Progenitor cell of endocrine pancreas (in vitro differentiated cells): ENCODE measurements at regions not wholly inside any gene's neighbourhood (a gene's known extent, or its start where the extent isn't known, plus 50 kb on each side); places are given as distances from the start of the nearest gene placed in this dataset.

ENCODE experiments used
- DNase-seq: peaks from one replicate; pipeline ENCODE4 v3.0.0; 2021; ENCODE audit warnings: low spot score; ENCODE audit not compliant: unreplicated experiment
- H3K27ac Mint-ChIP-seq: 2 replicates; pipeline ENCODE4 v1.8.0; 2021; ENCODE audit warnings: mild to moderate bottlenecking, moderate library complexity, mixed read lengths
- H3K27me3 Mint-ChIP-seq: 2 replicates; pipeline ENCODE4 v1.8.0; 2021; ENCODE audit warnings: mixed read lengths
- H3K36me3 Mint-ChIP-seq: 2 replicates; pipeline ENCODE4 v1.8.0; 2022; ENCODE audit warnings: mixed read lengths; ENCODE audit not compliant: insufficient read depth
- H3K4me1 Mint-ChIP-seq: 2 replicates; pipeline ENCODE4 v1.8.0; 2021; ENCODE audit warnings: low read depth, mixed read lengths
- H3K4me3 Mint-ChIP-seq: 2 replicates; pipeline ENCODE4 v1.8.0; 2021; ENCODE audit warnings: low read depth, mild to moderate bottlenecking, moderate library complexity, mixed read lengths
- H3K9me3 Mint-ChIP-seq: 2 replicates; pipeline ENCODE4 v1.8.0; 2021; ENCODE audit warnings: low read depth, mixed read lengths
- CTCF ChIP-seq: fragments of 200-600 bp; sonication (generic); IDR thresholded peaks from one replicate; pipeline ENCODE4 v1.5.0; 2021; ENCODE audit warnings: antibody characterized with exemption, mild to moderate bottlenecking; ENCODE audit not compliant: unreplicated experiment

DNA sequence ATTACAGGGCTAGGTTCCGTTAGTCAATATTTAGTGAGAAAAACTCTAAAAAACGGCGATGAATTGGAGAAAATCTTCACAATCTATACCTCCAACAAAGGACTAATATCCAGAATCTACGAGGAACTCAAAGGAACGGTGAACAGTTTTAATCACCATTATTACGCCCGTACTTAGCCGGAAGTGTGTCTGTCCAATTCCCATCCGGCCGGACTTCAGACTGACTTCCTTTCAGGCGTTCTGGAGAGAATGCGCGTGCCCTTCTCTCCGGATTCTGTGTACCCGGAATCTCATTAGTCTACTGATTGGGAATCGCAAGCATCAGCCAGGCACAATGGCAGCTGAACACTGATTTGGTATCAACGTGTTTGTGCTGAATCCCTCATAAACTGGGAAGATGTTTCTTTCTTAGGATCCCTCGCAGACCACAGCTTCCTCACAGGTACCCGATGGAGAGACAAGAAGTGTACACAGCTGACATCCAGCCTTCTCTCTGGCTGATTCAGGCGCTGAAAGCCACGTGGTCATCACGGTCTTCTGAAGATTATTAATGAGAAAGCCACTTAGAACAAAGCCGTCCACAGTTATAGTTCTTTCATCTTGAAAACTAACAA is 239.9 kb downstream of the ZNF516 start:
- no peak overlapping the region for H3K4me3 Mint-ChIP-seq
- peaks cover 1% of the 10 kb centered on the region for H3K4me1 Mint-ChIP-seq
- TF ChIP-seq CTCF: no peak
- no peaks in the 10 kb centered on the region for H3K36me3 Mint-ChIP-seq
- no peaks in the 10 kb centered on the region for H3K9me3 Mint-ChIP-seq
- no peak overlapping the region for H3K27ac Mint-ChIP-seq
- peaks cover 8% of the 10 kb centered on the region for H3K27me3 Mint-ChIP-seq
- no peak for DNase-seq

GRCh38 chr18:76252880-76253279 is 242.2 kb downstream of the ZNF516 start:
- TF ChIP-seq CTCF: peak; percentile 59

GRCh38 chr18:76252139-76252538 is 242.9 kb downstream of the ZNF516 start:
- H3K4me1 Mint-ChIP-seq: peaks cover 1% of the 10 kb centered on the region
- no peaks in the 10 kb centered on the region for H3K36me3 Mint-ChIP-seq
- H3K9me3 Mint-ChIP-seq: no peaks in the 10 kb centered on the region
- peaks cover 3% of the 10 kb centered on the region for H3K27me3 Mint-ChIP-seq
- no peak overlapping the region for H3K27ac Mint-ChIP-seq
- no peak overlapping the region for H3K4me3 Mint-ChIP-seq
- TF ChIP-seq CTCF: no peak
- no peak for DNase-seq

More at GRCh38 chr18:76252880-76253279, 242.2 kb downstream of the ZNF516 start:
- DNase-seq: no peak
- H3K4me3 Mint-ChIP-seq: no peak overlapping the region
- peaks cover 1% of the 10 kb centered on the region for H3K4me1 Mint-ChIP-seq
- H3K36me3 Mint-ChIP-seq: no peaks in the 10 kb centered on the region
- H3K9me3 Mint-ChIP-seq: no peaks in the 10 kb centered on the region
- H3K27ac Mint-ChIP-seq: no peak overlapping the region
- peaks cover 3% of the 10 kb centered on the region for H3K27me3 Mint-ChIP-seq

DNA sequence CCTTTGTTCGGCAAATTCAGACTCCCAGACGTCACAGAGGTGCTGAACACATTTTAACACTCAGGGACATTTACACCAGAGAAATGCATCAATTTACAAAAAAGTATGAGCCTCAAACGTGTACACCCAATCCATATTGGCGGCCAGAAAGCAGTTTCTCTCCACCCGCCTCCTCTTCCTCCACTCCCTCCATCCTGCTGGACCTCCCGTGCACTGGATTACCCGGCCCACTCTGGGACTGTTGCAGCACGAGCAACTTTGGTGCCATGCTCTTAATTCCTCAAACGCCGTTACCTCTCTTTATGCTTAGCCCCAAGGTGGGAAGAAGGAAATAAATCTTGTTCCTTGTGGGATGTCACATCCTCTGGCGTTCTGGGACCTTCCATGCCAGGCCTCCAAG is 243.4 kb downstream of the ZNF516 start:
- no peak overlapping the region for H3K4me3 Mint-ChIP-seq
- no peak for TF ChIP-seq CTCF
- H3K4me1 Mint-ChIP-seq: peaks cover 1% of the 10 kb centered on the region
- H3K27ac Mint-ChIP-seq: no peak overlapping the region
- H3K27me3 Mint-ChIP-seq: peaks cover 3% of the 10 kb centered on the region
- no peaks in the 10 kb centered on the region for H3K9me3 Mint-ChIP-seq
- H3K36me3 Mint-ChIP-seq: no peaks in the 10 kb centered on the region
- no peak for DNase-seq

DNA sequence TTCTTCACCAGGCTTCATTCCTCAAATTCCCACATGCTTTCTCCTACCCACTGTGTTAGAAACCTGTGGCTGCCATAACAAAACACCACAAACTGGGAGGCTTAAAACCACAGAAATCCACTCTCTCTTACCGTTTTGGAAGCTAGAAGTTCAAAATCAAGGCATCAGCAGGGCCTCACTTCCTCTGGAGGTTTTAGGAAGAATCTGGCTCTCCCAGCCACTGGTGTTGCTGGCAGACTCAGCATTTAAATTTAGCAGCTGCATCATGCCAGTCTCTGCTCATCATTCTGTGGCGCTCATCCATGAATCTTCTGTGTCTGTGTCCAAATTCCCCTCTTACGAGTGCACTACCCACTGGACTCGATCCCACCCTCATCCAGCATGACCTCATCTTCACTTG is 248.5 kb downstream of the ZNF516 start:
- no peak overlapping the region for H3K4me3 Mint-ChIP-seq
- H3K36me3 Mint-ChIP-seq: no peaks in the 10 kb centered on the region
- DNase-seq: no peak
- no peaks in the 10 kb centered on the region for H3K27me3 Mint-ChIP-seq
- no peak overlapping the region for H3K27ac Mint-ChIP-seq
- H3K4me1 Mint-ChIP-seq: no peaks in the 10 kb centered on the region
- H3K9me3 Mint-ChIP-seq: peaks cover 4% of the 10 kb centered on the region
- TF ChIP-seq CTCF: no peak
